ENCODE measurements at regions not wholly inside any gene's neighbourhood (a gene's known extent, or its start where the extent isn't known, plus 50 kb on each side); places are given as distances from the start of the nearest gene placed in this dataset.

DNA sequence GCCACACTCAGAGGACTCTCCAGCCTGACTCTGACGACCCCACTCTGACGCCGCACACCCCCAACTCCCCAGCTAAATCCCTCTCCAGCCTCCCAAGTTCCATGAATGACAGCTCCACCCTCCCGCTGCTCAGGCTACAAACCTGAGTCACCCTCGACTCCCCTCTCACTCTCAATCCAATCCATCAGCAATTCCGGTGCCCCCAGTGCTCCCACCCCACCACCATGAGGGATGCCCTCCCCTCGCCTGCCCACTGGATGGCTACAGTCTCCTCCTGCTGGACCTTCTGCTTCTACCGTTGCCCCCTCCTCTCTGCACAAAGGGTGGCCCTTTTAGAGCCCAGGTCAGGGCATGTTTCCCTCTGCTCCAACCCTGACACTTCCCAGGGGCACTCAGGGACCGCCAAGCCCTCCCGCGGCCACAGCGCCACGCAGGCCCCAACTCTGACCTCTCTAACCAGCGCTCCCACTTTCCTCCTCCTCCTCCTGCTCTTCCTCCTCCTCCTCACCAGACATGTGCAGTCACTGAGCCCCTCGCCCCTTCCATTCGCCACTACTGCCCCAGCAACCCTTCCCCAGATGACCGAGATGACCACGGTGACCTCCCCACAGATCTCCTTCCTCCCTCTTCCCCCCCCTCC lies 69.5 kb upstream of the NUP50 start:
- 63 to 73% methylated on average over 14 to 18 of the region's 18 CpGs for WGBS, 2 donors (ENCODE audit: low coverage in 1 of 2)
- Histone ChIP-seq H3K27me3 (peaks cover 79% of the 10 kb centered on the region), H3K4me1 (no peaks in the 10 kb centered on the region), H3K9me3 (peaks cover 0 to 11% (median 0%) of the 10 kb centered on the region in 3 donors), H3K4me3 (no peak overlapping the region), H3K27ac (no peak overlapping the region), H3K36me3 (no peaks in the 10 kb centered on the region)
- TF ChIP-seq POLR2A (IDR thresholded peaks at IDR 0.05) (no peak), EP300 (IDR thresholded peaks at IDR 0.05) (no peak), POLR2AphosphoS5 (IDR thresholded peaks at IDR 0.05) (no peak)
- TF ChIP-seq, protein P1, sequence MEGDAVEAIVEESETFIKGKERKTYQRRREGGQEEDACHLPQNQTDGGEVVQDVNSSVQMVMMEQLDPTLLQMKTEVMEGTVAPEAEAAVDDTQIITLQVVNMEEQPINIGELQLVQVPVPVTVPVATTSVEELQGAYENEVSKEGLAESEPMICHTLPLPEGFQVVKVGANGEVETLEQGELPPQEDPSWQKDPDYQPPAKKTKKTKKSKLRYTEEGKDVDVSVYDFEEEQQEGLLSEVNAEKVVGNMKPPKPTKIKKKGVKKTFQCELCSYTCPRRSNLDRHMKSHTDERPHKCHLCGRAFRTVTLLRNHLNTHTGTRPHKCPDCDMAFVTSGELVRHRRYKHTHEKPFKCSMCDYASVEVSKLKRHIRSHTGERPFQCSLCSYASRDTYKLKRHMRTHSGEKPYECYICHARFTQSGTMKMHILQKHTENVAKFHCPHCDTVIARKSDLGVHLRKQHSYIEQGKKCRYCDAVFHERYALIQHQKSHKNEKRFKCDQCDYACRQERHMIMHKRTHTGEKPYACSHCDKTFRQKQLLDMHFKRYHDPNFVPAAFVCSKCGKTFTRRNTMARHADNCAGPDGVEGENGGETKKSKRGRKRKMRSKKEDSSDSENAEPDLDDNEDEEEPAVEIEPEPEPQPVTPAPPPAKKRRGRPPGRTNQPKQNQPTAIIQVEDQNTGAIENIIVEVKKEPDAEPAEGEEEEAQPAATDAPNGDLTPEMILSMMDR (IDR thresholded peaks at IDR 0.05), result no peak
- no peak for ATAC-seq

DNA sequence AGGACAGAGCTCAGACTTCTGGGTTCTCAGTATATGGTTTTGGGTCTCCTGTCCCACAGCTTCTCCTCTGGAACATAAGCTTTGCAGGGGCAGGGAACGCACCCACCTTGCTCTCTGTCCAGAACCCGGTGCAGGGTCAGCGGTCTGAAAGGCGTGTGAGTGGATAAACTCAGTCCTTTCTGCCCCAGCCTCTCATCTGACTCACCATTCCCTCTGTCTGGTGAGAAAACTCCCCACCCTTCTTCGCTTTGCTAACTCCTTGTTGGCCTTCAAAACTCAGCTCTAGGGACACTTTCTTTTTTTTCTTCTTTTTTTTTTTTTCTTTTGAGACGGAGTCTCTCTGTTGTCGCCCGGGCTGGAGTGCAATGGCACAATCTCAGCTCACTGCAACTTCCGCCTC lies 68.9 kb upstream of the NUP50 start:
- no peak for ATAC-seq
- TF ChIP-seq, protein P1 (IDR thresholded peaks at IDR 0.05), result no peak
- no peak for TF ChIP-seq POLR2A (IDR thresholded peaks at IDR 0.05)
- H3K27ac ChIP-seq, result no peak overlapping the region
- H3K36me3 ChIP-seq, result no peaks in the 10 kb centered on the region
- H3K9me3 ChIP-seq, result peaks cover 0 to 11% (median 0%) of the 10 kb centered on the region in 3 donors
- no peaks in the 10 kb centered on the region for H3K4me1 ChIP-seq
- H3K27me3 ChIP-seq, result peaks cover 85% of the 10 kb centered on the region
- WGBS, 2 donors (ENCODE audit: low coverage in 1 of 2), result 80% methylated on average over 1 to 9 of the region's 9 CpGs
- no peak overlapping the region for H3K4me3 ChIP-seq

DNA sequence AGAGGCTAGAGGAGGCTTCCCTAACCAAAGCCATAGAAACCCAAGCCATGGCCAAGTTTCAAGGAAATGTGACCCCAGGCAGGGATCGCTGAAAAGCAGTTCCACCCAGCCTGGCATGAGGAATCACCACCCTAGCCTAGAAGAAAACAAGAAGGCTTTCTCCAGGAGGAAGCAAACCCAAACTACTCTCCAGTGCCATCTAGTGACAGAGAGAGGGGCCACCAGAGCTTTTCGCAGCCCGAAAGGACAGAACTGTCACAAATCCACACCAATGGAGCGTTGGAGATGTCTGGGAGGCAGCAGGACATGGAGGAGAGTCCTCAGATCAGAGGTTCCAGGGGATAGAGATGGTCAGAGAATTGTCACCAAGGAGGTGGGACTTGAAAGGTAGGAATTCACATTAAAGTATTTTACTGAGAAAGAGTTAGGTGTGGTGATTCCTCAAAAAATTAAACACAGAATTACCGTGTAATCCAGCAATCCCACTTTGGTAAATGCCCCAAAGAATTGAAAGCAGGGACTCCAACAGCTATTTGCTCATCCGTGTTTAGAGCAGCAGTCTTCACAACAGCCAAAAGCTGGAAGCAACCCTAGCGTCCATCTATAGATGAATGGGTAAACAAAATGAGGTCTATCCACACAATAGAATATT lies 67.3 kb upstream of the NUP50 start:
- Histone ChIP-seq H3K27me3 (peaks cover 95% of the 10 kb centered on the region), H3K36me3 (no peaks in the 10 kb centered on the region), H3K27ac (no peak overlapping the region), H3K9me3 (peaks cover 0 to 11% (median 0%) of the 10 kb centered on the region in 3 donors), H3K4me3 (no peak overlapping the region), H3K4me1 (no peaks in the 10 kb centered on the region)
- WGBS, 2 donors (ENCODE audit: low coverage in 1 of 2), result 14 to 60% methylated on average over 2 to 7 of the region's 7 CpGs
- TF ChIP-seq EP300 (IDR thresholded peaks at IDR 0.05), result no peak
- TF ChIP-seq, protein P1 (IDR thresholded peaks at IDR 0.05), result peak in 3 of 4 experiments; percentile 42 to 78 (median 59)
- ATAC-seq, result peak; percentile 43

DNA sequence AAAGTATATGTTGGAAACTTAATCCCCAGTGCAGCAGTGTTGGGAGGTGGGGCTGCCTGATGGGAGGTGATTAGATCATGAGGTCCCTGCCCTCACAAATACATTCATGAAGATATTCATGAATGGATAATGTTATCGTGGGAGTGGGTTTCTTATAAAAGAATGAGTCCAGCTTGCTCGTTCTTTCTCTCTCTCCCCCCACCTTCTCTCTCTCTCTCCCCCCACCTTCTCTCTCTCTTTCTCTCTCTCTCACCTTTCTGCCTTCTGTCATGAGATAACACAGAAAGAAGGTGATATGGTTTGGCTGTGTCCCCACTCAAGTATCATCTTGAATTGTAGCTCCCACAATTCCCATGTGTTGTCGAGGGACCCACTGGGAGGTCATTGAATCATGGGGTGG lies 66.7 kb upstream of the NUP50 start:
- ATAC-seq, result no peak
- peaks cover 95% of the 10 kb centered on the region for H3K27me3 ChIP-seq
- H3K27ac ChIP-seq, result no peak overlapping the region
- peaks cover 0 to 11% (median 0%) of the 10 kb centered on the region in 3 donors for H3K9me3 ChIP-seq
- TF ChIP-seq EP300 (IDR thresholded peaks at IDR 0.05) (no peak), POLR2AphosphoS5 (IDR thresholded peaks at IDR 0.05) (no peak), POLR2A (IDR thresholded peaks at IDR 0.05) (no peak)
- TF ChIP-seq, protein P1 (IDR thresholded peaks at IDR 0.05), result no peak
- H3K36me3 ChIP-seq, result no peaks in the 10 kb centered on the region
- WGBS, 2 donors (ENCODE audit: low coverage in 1 of 2), result 86% methylated on average over 3 of the region's 3 CpGs; no CpG with 5 or more reads in 1 of the 2 donors
- no peaks in the 10 kb centered on the region for H3K4me1 ChIP-seq
- H3K4me3 ChIP-seq, result no peak overlapping the region

DNA sequence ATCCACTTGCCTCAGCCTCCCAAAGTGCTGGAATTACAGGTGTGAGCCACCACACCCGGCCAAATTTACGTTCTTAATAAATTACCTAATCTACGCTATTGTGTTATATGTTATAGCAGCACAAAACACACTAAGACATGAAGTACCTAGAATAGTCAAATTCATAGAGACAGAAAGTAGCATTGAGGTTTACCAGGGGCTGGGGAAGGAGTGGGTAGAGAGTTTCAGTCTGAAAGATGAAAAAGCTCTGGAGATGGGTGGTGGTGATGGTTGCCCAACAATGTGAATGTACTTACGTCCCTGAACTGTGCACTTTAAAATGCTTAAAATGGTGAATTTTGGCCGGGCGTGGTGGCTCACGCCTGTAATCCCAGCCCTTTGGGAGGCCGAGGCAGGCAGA lies 65.7 kb upstream of the NUP50 start:
- Histone ChIP-seq H3K27me3 (peaks cover 94% of the 10 kb centered on the region), H3K4me3 (no peak overlapping the region), H3K4me1 (no peaks in the 10 kb centered on the region), H3K36me3 (no peaks in the 10 kb centered on the region), H3K27ac (no peak overlapping the region), H3K9me3 (peaks cover 0 to 4% (median 0%) of the 10 kb centered on the region in 3 donors)
- no peak for ATAC-seq
- 68 to 85% methylated on average over 6 to 8 of the region's 8 CpGs for WGBS, 2 donors (ENCODE audit: low coverage in 1 of 2)
- TF ChIP-seq POLR2A (IDR thresholded peaks at IDR 0.05) (no peak), EP300 (IDR thresholded peaks at IDR 0.05) (no peak), POLR2AphosphoS5 (IDR thresholded peaks at IDR 0.05) (no peak)
- TF ChIP-seq, protein P1 (IDR thresholded peaks at IDR 0.05), result no peak
